COLO829 (cell line): ENCODE measurements at regions not wholly inside any gene's neighbourhood (a gene's known extent, or its start where the extent isn't known, plus 50 kb on each side); places are given as distances from the start of the nearest gene placed in this dataset.

Experiments
- DNase-seq: peaks from one replicate; pipeline ENCODE4 v3.0.0; 2012; ENCODE audit warnings: low spot score

DNA sequence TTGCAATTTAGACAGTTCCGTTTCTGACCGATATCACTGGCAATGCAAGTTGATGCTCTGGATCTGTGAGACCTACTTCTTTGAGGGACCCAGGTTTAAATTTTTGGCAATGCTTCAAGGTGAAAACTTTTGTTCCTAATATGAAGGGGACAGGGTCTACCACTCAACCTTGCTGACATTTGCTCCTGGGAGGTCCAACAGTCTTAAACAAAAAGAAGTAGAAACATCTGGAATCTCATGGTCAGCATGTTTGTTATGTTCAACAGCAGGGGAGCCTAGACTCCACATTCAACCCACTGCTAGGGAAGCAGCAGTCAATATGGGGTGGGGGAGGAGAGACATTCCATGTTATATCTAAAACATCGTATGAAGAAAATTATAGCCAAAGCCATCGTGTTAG lies 196.4 kb downstream of the SIM1 start:
- no peak for DNase-seq

DNA sequence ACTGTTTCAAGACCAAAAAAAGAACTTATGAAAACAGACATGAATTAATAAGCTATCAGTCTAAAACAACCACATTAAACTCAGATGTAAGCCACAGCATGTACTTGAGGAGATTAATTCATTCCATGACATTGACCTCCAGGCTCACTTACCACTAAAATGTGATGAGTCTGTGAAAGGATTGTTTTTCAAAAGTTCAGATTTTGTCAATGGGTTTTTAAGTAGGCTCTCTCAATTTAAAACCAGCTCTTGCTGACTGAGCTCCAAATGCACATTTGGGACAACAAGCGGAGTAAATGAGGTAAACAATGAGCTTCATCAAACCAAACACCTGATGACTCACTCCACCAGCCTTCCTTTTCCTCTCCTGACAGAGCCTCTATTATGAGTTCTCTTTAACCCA lies 197.0 kb downstream of the SIM1 start:
- DNase-seq = peak; percentile 6

- no peak for DNase-seq
Observed at GRCh38 chr6:100266494-100267401, 198.0 kb downstream of the SIM1 start.

- no peak for DNase-seq
Observed at GRCh38 chr6:100262086-100262485, 202.6 kb downstream of the SIM1 start.

GRCh38 chr6:100261486-100261885 lies 203.2 kb downstream of the SIM1 start:
- no peak for DNase-seq

- no peak for DNase-seq
Observed at GRCh38 chr6:100260584-100260983, 204.1 kb downstream of the SIM1 start.

DNA sequence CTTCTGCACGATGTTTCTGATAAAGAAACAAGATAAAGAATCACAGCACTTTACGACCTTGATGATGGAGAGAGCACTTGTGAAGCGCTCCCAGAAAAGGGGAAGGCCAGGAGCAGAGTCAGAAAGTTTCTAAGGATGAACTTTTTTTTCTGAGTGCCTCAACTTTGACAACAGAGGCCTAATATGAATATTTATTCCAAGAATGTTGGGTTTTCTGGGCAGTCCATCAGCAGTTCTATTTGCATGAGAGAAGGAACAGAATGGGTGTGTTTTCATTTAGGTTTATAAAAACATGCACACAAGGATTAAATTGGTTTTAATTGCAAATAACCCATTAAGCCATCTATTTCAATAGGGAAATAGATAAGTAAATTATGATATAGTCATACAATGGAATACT lies 204.9 kb downstream of the SIM1 start:
- no peak for DNase-seq

- DNase-seq = no peak
Observed at GRCh38 chr6:100258752-100259151, 206.0 kb downstream of the SIM1 start.

- peak; percentile 51 for DNase-seq
Observed at GRCh38 chr6:100257793-100258395, 206.8 kb downstream of the SIM1 start.

DNA sequence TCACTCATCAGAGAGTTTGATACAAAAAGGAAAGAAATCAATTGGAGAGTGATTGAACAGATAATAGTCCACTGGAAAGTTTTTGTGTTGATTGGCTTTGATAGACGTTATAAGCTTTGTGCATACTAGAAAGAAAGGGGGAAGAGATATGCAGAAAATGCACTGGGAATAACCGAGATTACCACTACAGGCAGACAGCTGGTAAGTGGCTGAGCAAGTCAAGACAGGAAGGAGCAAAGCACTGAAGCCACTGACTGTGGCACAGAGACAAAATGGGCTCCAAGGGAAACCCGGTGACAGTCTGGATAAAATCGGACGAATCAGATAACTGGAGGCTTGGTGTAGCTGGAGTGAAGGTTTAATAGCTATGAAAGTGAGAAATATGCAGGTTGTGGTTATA lies 209.0 kb downstream of the SIM1 start:
- DNase-seq = no peak

GRCh38 chr6:100247123-100247522 lies 217.6 kb downstream of the SIM1 start:
- DNase-seq = no peak

- DNase-seq = no peak
Observed at GRCh38 chr6:100246206-100246605, 218.5 kb downstream of the SIM1 start.

GRCh38 chr6:100240798-100241197 lies 223.9 kb downstream of the SIM1 start:
- DNase-seq = no peak

DNA sequence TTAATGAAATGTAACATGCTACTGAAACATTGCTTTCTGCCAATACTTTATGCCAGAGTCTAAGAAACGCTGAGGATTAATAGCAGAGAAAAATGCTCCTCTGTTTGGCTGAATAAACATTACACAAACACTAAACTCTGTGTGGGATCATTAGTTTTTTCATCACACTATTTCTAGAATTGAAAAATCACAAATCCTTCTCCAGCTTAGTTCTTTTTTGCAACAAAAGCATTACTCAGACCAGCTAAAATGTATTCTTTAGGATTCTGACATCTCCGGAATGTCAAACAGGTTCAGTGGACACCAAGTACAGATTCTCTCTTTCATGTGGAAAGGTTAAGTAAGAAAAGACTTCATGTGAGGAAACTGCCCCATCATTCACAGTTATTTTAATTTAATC lies 226.9 kb downstream of the SIM1 start:
- no peak for DNase-seq

GRCh38 chr6:100236389-100236788 lies 228.3 kb downstream of the SIM1 start:
- no peak for DNase-seq

DNA sequence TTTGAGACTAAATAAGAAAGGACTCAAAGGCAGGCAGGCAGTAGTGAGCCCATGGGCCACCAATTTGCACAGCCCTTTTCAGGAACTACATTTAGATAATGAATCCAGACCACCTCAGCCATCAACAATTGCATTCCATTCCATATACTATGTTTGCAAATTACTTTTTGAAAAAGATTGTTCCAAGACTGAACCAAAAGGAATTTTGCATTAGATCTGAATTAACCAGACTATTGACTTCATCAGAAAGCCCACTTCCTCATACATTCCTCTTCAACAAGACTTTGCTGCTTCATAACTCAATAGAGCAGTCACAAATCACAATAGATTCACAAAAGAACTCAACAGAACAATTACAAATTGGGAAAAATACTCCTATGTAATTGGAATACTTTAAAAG lies 229.1 kb downstream of the SIM1 start:
- DNase-seq = no peak

DNA sequence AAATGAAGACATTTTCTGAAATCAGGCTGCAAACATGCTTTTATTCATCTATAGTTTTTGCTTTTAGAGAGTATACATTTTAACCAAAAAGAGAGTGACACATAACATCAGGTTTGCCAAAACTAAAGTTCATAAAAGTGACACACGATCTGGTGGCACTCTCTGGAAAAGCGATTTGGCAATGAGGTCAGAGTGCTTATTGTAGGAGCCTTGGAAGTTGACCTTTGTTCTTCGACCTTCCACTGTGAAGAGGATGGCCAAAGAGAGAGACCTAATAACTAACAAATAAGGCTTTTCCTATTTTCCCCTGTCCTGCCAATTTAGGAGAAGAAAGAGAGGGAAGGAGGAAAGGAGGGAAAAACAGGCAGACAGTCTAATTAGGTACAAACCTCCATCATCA lies 230.1 kb downstream of the SIM1 start:
- no peak for DNase-seq

GRCh38 chr6:100232781-100233573 lies 231.7 kb downstream of the SIM1 start:
- no peak for DNase-seq

DNA sequence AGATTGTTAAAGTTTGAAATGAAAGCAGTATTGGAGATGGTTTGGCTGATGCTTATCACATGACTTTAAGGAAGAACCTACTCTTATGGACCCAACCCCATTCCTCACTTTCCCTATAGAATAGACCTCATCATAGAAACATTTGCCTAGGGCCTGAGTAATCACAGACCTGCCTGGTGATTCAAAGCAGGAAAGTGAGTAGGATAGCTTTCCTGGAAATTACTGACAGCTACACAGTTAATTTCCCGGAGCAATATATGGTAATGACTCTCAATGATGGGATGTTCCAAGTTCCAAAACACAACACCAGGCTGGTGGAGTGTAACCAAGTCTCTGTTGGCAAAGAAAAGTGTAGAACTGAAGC lies 233.8 kb downstream of the SIM1 start:
- no peak for DNase-seq

GRCh38 chr6:100230115-100230952 lies 234.4 kb downstream of the SIM1 start:
- DNase-seq = no peak

DNA sequence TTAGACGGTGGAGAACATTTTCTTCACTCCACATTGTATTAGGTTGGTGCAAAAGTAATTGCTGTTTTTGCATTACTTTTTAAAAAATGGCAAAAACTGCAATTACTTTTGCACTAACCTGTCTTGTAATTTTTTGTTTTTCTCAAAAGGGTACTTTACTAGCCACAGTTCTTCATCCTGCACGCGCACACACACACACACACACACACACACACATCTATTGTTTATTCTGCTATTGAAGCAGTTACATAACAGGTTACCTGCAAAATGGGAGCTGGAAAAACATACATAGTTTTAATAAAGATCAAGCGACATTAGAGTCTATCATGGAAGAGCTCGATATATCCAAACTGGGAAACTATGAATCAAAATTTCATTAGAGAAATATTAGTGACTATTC lies 235.2 kb downstream of the SIM1 start:
- DNase-seq = no peak

GRCh38 chr6:100228834-100229441 lies 234.9 kb upstream of the MCHR2 start:
- peak; percentile 63 for DNase-seq
